ENCODE measurements at regions not wholly inside any gene's neighbourhood (a gene's known extent, or its start where the extent isn't known, plus 50 kb on each side); places are given as distances from the start of the nearest gene placed in this dataset.
"Not testable (repeated sequence)": the region's sequence is repeated elsewhere in the genome, so short reads cannot be mapped to it uniquely, and the experiment has no call there.

DNA sequence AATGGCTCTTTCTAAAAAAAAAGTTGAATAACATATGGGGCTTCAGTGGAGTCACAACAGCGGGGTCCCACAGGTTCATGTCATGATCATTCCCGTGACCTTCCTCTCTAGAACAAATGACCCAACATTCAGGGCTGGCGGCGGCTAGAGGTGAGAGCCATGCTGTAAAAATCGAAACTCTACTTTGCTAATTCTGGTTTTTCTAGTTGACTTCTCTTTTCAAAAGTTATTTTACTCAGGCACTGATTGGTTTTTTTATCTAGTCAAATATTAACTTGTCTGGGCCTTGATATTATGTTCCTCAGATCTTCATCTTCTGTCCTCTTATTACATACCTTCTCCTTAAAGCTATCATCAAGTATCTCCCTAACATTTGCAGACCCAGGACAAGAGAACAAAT is 402.9 kb upstream of the SOX5 start:
- TF ChIP-seq POLR2A (IDR thresholded peaks at IDR 0.05) = no peak
- TF ChIP-seq, protein P1, sequence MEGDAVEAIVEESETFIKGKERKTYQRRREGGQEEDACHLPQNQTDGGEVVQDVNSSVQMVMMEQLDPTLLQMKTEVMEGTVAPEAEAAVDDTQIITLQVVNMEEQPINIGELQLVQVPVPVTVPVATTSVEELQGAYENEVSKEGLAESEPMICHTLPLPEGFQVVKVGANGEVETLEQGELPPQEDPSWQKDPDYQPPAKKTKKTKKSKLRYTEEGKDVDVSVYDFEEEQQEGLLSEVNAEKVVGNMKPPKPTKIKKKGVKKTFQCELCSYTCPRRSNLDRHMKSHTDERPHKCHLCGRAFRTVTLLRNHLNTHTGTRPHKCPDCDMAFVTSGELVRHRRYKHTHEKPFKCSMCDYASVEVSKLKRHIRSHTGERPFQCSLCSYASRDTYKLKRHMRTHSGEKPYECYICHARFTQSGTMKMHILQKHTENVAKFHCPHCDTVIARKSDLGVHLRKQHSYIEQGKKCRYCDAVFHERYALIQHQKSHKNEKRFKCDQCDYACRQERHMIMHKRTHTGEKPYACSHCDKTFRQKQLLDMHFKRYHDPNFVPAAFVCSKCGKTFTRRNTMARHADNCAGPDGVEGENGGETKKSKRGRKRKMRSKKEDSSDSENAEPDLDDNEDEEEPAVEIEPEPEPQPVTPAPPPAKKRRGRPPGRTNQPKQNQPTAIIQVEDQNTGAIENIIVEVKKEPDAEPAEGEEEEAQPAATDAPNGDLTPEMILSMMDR (IDR thresholded peaks at IDR 0.05) = no peak
- 81 to 93% methylated on average over 5 of the region's 5 CpGs for WGBS, 2 donors
- intact Hi-C loops (cut with DNase I) = loop anchor here (10.0 kb wide), 1 partner anchor 242 kb away; no protein-coding TSS in a partner anchor

DNA sequence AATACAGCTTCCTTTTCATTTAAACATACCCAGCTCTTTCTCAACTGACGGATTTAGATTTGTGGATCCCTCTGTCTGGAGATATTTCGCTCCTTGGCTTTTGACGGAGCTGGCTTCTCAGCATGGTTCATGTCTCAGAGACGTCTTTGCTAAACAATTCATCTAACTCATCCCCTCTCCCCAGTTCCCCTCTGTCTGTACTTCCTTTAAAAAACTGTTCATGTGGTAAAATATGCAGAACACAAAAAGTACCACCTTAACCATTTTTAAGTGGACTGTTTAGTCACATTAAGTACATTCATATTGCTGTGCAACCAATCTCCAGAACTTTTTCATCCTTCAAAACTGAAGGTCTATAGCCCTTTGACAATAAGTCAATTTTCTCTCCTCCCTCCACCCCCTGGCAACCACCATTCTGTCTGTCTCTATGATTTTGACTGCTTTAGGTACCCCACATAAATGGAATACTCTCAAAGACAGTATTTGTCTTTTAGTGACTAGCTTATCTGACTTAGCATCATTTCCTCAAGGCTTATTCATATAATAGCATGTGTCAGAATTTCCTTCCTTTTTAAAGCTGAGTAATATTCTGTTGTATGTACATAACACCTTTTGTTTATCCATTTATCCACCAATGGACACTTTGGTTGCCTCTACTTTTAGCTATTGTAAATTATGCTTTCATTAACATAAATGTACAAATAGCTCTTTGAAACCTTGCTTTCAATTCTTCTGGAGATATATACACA is 399.8 kb upstream of the SOX5 start:
- Histone ChIP-seq H3K36me3 (no peaks in the 10 kb centered on the region), H3K4me3 (no peak overlapping the region), H3K27ac (no peak overlapping the region), H3K9me3 (no peaks in the 10 kb centered on the region), H3K4me1 (no peaks in the 10 kb centered on the region), H3K27me3 (no peaks in the 10 kb centered on the region)
- WGBS, 2 donors = 86 to 89% methylated on average over 4 of the region's 4 CpGs
- intact Hi-C loops (cut with DNase I) = no loop called here
- no peak for DNase-seq
- no peak for TF ChIP-seq POLR2A (IDR thresholded peaks at IDR 0.05)
- TF ChIP-seq, protein P1 (IDR thresholded peaks at IDR 0.05) = no peak

More for the DNA sequence above, 402.9 kb upstream of the SOX5 start:
- Histone ChIP-seq H3K4me1 (no peaks in the 10 kb centered on the region), H3K27me3 (no peaks in the 10 kb centered on the region), H3K27ac (no peak overlapping the region), H3K36me3 (no peaks in the 10 kb centered on the region), H3K9me3 (no peaks in the 10 kb centered on the region), H3K4me3 (no peak overlapping the region)
- DNase-seq = no peak

DNA sequence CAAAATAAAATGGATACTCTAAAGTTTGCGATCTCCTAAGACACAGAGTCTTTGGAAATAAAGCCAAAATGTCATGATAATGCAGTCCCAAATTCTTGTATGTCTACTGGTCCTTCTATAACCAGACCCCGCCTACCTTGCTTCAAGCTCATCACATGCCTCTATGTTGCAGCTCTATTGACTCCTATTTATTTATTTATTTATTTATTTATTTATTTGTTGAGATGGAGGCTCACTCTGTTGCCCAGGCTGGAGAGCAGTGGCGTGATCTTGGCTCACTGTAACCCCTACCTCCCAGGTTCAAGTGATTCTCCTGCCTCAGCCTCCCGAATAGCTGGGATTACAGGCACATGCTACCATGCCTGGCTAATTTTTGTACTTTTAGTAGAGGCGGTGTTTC is 398.7 kb upstream of the SOX5 start:
- H3K36me3 ChIP-seq; H3K4me1 ChIP-seq; DNase-seq; H3K9me3 ChIP-seq; H3K27ac ChIP-seq; H3K27me3 ChIP-seq; H3K4me3 ChIP-seq; intact Hi-C loops (cut with DNase I): not testable (repeated sequence)
- 90 to 92% methylated on average over 4 to 5 of the region's 5 CpGs for WGBS, 2 donors

DNA sequence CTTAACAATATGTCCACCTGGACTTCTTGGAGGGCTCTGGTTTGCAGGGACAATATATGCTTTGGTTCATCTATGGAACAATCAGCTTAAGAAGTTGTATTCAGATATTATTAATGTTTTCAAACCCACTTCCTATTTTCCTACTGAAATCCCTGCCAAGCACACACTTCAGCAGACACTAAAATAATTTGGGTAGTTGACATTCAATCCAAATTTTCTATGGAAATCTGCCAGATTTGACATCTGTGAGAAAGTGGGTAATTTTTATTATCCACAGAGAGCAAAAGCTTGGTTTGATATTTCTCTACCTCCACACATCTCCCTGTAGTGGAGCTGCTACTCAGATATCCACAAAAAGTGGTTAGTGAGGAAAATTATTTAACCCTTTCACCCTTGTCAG is 378.8 kb upstream of the SOX5 start:
- Histone ChIP-seq H3K4me3 (no peak overlapping the region), H3K27ac (no peak overlapping the region), H3K36me3 (no peaks in the 10 kb centered on the region), H3K4me1 (no peaks in the 10 kb centered on the region), H3K27me3 (no peaks in the 10 kb centered on the region), H3K9me3 (no peaks in the 10 kb centered on the region)
- DNase-seq = no peak
- intact Hi-C loops (cut with DNase I) = no loop called here
- no peak for TF ChIP-seq POLR2A (IDR thresholded peaks at IDR 0.05)
- TF ChIP-seq, protein P1 (IDR thresholded peaks at IDR 0.05) = no peak

DNA sequence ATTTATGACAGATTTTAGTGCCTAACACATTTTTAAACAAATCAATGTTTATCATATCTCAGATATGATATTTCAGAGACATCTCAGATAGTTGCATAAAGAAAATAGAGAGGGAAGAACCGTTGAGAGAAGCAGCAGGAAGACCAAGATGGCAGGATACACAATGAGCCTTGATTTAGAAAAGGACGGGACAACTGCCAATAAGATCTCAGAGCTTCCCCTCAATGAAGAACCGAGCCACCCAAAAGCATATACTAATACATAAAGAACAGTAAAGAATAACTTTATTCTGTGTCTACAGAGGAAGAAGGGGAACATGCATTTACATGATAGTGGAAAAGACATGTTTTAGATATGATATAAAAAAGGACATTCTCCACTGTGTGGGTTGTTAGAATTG is 375.9 kb upstream of the SOX5 start:
- Histone ChIP-seq H3K4me1 (no peaks in the 10 kb centered on the region), H3K9me3 (no peaks in the 10 kb centered on the region), H3K27me3 (no peaks in the 10 kb centered on the region), H3K27ac (no peak overlapping the region), H3K36me3 (no peaks in the 10 kb centered on the region), H3K4me3 (no peak overlapping the region)
- DNase-seq = no peak
- intact Hi-C loops (cut with DNase I) = no loop called here
- TF ChIP-seq, protein P1 (IDR thresholded peaks at IDR 0.05) = no peak
- no peak for TF ChIP-seq POLR2A (IDR thresholded peaks at IDR 0.05)
- 72 to 75% methylated on average over 3 of the region's 3 CpGs for WGBS, 2 donors
